ENCODE measurements at regions not wholly inside any gene's neighbourhood (a gene's known extent, or its start where the extent isn't known, plus 50 kb on each side); places are given as distances from the start of the nearest gene placed in this dataset.

DNA sequence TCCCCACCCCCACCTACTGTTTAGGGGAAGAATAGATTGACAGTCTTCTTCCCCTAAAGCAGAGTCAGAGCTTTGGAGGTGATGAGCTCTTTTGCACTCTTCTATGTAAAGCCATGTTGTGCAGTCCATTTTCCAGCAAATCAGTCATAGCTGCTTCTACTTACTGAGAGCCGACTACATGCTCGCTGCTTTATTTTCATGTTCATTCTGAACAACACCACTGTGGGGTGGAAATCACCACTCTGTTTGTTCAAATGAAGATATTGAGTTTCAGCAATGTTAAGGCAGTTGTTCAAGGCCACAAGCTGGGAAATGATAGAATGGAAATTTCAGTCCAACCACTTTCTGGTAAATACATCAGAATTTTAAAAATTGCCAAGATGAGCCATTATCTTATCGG, 88.3 kb downstream of the INSIG2 start:
- TF ChIP-seq, protein P1, sequence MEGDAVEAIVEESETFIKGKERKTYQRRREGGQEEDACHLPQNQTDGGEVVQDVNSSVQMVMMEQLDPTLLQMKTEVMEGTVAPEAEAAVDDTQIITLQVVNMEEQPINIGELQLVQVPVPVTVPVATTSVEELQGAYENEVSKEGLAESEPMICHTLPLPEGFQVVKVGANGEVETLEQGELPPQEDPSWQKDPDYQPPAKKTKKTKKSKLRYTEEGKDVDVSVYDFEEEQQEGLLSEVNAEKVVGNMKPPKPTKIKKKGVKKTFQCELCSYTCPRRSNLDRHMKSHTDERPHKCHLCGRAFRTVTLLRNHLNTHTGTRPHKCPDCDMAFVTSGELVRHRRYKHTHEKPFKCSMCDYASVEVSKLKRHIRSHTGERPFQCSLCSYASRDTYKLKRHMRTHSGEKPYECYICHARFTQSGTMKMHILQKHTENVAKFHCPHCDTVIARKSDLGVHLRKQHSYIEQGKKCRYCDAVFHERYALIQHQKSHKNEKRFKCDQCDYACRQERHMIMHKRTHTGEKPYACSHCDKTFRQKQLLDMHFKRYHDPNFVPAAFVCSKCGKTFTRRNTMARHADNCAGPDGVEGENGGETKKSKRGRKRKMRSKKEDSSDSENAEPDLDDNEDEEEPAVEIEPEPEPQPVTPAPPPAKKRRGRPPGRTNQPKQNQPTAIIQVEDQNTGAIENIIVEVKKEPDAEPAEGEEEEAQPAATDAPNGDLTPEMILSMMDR (IDR thresholded peaks at IDR 0.05), result no peak
- no peak for TF ChIP-seq EZH2 (IDR thresholded peaks at IDR 0.05)
- TF ChIP-seq EZH2phosphoT487 (IDR thresholded peaks at IDR 0.05), result no peak

Measured in neural progenitor cell (in vitro differentiated cells).